Fibroblast of peridontal ligament (primary cell): ENCODE measurements at regions not wholly inside any gene's neighbourhood (a gene's known extent, or its start where the extent isn't known, plus 50 kb on each side); places are given as distances from the start of the nearest gene placed in this dataset.

Source experiments
- DNase-seq: peaks from one replicate; pipeline ENCODE4 v3.0.0-alpha.2; 2010; ENCODE audit errors: extremely low read depth

GRCh38 chr14:101103321-101103901 lies 199.9 kb upstream of the RTL1 start:
- DNase-seq, result no peak

- no peak for DNase-seq
Measured at GRCh38 chr14:101104485-101104884, 201.0 kb upstream of the RTL1 start.

GRCh38 chr14:101105045-101105444 lies 201.5 kb upstream of the RTL1 start:
- no peak for DNase-seq

- DNase-seq, result no peak
Measured at GRCh38 chr14:101108579-101109346, 205.2 kb upstream of the RTL1 start.

GRCh38 chr14:101109347-101109638 lies 205.8 kb upstream of the RTL1 start:
- no peak for DNase-seq

- no peak for DNase-seq
Measured at GRCh38 chr14:101109981-101110728, 206.6 kb upstream of the RTL1 start.

- DNase-seq, result no peak
Measured at GRCh38 chr14:101110729-101111619, 207.5 kb upstream of the RTL1 start.

- no peak for DNase-seq
Measured at GRCh38 chr14:101111620-101112290, 208.2 kb upstream of the RTL1 start.

GRCh38 chr14:101112351-101113107 lies 209.0 kb upstream of the RTL1 start:
- DNase-seq, result no peak

- DNase-seq, result no peak
Measured at GRCh38 chr14:101113108-101113612, 209.6 kb upstream of the RTL1 start.

GRCh38 chr14:101113835-101114725 lies 210.6 kb upstream of the RTL1 start:
- DNase-seq, result no peak

- no peak for DNase-seq
Measured at GRCh38 chr14:101114726-101115515, 211.4 kb upstream of the RTL1 start.

- DNase-seq, result no peak
Measured at GRCh38 chr14:101115652-101116051, 212.1 kb upstream of the RTL1 start.

- DNase-seq, result no peak
Measured at GRCh38 chr14:101116065-101116464, 212.5 kb upstream of the RTL1 start.

- no peak for DNase-seq
Measured at GRCh38 chr14:101116486-101117130, 213.1 kb upstream of the RTL1 start.

- no peak for DNase-seq
Measured at GRCh38 chr14:101117543-101117942, 214.0 kb upstream of the RTL1 start.

GRCh38 chr14:101118233-101118632 lies 214.7 kb upstream of the RTL1 start:
- no peak for DNase-seq
